ENCODE measurements at regions not wholly inside any gene's neighbourhood (a gene's known extent, or its start where the extent isn't known, plus 50 kb on each side); places are given as distances from the start of the nearest gene placed in this dataset.

DNA sequence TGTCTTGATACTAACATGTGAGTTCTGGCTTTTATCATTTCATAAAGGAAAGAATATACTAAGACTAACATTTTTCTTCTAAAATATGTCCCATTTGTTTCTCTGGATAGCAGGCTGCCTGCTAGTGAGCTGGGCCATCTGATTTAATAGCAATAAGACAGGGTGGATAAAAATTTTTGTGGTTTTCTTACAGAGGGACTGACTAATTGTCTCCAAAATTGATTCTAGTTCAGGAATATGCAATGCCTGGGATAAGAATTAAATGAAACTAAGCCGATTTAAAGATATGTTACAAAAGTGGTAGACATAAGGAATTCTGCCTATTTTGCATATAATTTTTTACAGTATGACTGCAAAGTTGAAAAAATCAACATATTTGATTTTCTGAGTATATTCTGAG lies 252.9 kb upstream of the NAV3 start:
- Histone ChIP-seq H3K27ac (ENCODE audit: low read depth, low read length) (no peak overlapping the region), H3K27me3 (ENCODE audit: insufficient read depth, low read length) (no peaks in the 10 kb centered on the region), H2AFZ (ENCODE audit: low read depth, low read length) (no peak overlapping the region), H3K36me3 (ENCODE audit: insufficient read depth, low read length) (no peaks in the 10 kb centered on the region), H4K20me1 (ENCODE audit: insufficient read depth, low read length) (no peaks in the 10 kb centered on the region), H3K4me2 (ENCODE audit: low read length) (peak overlapping the region; percentile 38), H3K9ac (ENCODE audit: low read length) (no peak overlapping the region), H3K9me3 (ENCODE audit: insufficient read depth, low read depth, low read length) (no peaks in the 10 kb centered on the region), H3K4me1 (ENCODE audit: insufficient read depth, low read length) (peaks cover 3% of the 10 kb centered on the region), H3K79me2 (ENCODE audit: insufficient read depth, low read length) (no peaks in the 10 kb centered on the region), H3K4me3 (ENCODE audit: insufficient read depth, low read depth, low read length) (no peak overlapping the region)
- Mint-ChIP-seq H3K4me3 (ENCODE audit: unreplicated experiment) (no peak overlapping the region), H3K9me3 (ENCODE audit: unreplicated experiment) (no peaks in the 10 kb centered on the region), H3K27ac (ENCODE audit: unreplicated experiment) (no peak overlapping the region), H3K4me1 (ENCODE audit: low read depth, unreplicated experiment) (peaks cover 9% of the 10 kb centered on the region), H3K27me3 (ENCODE audit: low read depth, unreplicated experiment) (no peaks in the 10 kb centered on the region), H3K36me3 (ENCODE audit: low read depth, unreplicated experiment) (no peaks in the 10 kb centered on the region)
- peak; percentile 34 for FAIRE-seq
- DNase-seq (ENCODE audit: low read depth) = peak; percentile 63
- TF ChIP-seq, protein P1, sequence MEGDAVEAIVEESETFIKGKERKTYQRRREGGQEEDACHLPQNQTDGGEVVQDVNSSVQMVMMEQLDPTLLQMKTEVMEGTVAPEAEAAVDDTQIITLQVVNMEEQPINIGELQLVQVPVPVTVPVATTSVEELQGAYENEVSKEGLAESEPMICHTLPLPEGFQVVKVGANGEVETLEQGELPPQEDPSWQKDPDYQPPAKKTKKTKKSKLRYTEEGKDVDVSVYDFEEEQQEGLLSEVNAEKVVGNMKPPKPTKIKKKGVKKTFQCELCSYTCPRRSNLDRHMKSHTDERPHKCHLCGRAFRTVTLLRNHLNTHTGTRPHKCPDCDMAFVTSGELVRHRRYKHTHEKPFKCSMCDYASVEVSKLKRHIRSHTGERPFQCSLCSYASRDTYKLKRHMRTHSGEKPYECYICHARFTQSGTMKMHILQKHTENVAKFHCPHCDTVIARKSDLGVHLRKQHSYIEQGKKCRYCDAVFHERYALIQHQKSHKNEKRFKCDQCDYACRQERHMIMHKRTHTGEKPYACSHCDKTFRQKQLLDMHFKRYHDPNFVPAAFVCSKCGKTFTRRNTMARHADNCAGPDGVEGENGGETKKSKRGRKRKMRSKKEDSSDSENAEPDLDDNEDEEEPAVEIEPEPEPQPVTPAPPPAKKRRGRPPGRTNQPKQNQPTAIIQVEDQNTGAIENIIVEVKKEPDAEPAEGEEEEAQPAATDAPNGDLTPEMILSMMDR (IDR thresholded peaks at IDR 0.05; ENCODE audit: insufficient read depth, low read depth, low read length) = no peak
- TF ChIP-seq EZH2 (IDR thresholded peaks at IDR 0.05; ENCODE audit: insufficient read depth, low read length) = no peak

DNA sequence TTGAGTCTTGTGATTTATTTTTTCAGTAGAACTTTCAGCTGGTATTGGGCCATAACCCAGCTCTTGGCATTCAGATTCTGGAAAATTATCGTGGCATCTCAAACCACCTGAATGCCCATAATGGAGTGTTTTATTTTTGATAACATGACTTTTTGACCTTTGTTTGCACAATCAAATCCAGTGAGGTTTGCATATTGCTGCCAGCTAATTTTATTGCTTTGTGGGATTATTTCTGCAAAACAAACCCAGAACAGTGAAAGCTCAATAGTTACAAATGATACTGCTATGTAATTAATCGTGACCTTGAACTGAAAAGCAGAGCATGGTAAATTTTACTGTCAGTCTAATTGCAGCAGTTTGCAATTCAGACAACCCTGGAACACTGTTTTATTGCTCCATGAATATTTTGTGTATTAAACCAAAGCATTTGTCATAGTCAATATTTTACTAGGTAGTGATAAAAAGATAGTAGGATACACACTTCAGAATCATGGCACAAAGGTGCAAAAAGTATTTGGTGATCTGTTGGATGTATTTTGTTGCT lies 255.2 kb upstream of the NAV3 start:
- Histone ChIP-seq H3K79me2 (ENCODE audit: insufficient read depth, low read length) (no peaks in the 10 kb centered on the region), H3K4me1 (ENCODE audit: insufficient read depth, low read length) (peaks cover 3% of the 10 kb centered on the region), H3K27me3 (ENCODE audit: insufficient read depth, low read length) (no peaks in the 10 kb centered on the region), H3K4me3 (ENCODE audit: insufficient read depth, low read depth, low read length) (no peak overlapping the region), H3K4me2 (ENCODE audit: low read length) (no peak overlapping the region), H3K36me3 (ENCODE audit: insufficient read depth, low read length) (no peaks in the 10 kb centered on the region), H4K20me1 (ENCODE audit: insufficient read depth, low read length) (no peaks in the 10 kb centered on the region), H3K27ac (ENCODE audit: low read depth, low read length) (no peak overlapping the region), H2AFZ (ENCODE audit: low read depth, low read length) (no peak overlapping the region), H3K9ac (ENCODE audit: low read length) (no peak overlapping the region), H3K9me3 (ENCODE audit: insufficient read depth, low read depth, low read length) (no peaks in the 10 kb centered on the region)
- TF ChIP-seq EZH2 (IDR thresholded peaks at IDR 0.05; ENCODE audit: insufficient read depth, low read length) = no peak
- TF ChIP-seq, protein P1 (IDR thresholded peaks at IDR 0.05; ENCODE audit: insufficient read depth, low read depth, low read length) = no peak
- H3K36me3 Mint-ChIP-seq (ENCODE audit: low read depth, unreplicated experiment) = no peaks in the 10 kb centered on the region
- peaks cover 18% of the 10 kb centered on the region for H3K4me1 Mint-ChIP-seq (ENCODE audit: low read depth, unreplicated experiment)
- H3K27ac Mint-ChIP-seq (ENCODE audit: unreplicated experiment) = no peak overlapping the region
- no peak overlapping the region for H3K4me3 Mint-ChIP-seq (ENCODE audit: unreplicated experiment)
- no peak for DNase-seq (ENCODE audit: low read depth)
- no peak for FAIRE-seq
- H3K27me3 Mint-ChIP-seq (ENCODE audit: low read depth, unreplicated experiment) = no peaks in the 10 kb centered on the region
- no peaks in the 10 kb centered on the region for H3K9me3 Mint-ChIP-seq (ENCODE audit: unreplicated experiment)

DNA sequence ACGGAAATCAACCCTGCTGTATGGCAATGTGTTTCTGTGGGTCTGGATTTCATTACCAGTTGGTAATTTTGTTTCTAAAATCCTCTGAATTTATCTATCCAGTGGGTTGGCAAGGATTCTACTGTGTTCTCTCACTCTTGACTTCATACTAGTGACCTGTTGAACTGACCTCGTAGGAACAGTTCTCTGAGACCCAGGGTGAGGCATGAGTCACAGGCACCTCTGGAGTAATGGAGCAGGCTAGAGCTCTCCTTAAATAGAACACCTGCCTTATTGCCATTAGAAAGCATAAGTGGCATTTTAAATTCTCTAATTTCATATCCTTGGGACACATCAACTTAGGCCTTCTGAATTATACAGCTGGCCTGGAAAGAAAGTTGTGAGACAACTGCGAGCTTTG lies 258.3 kb upstream of the NAV3 start:
- no peaks in the 10 kb centered on the region for H3K79me2 ChIP-seq (ENCODE audit: insufficient read depth, low read length)
- no peaks in the 10 kb centered on the region for H3K4me1 ChIP-seq (ENCODE audit: insufficient read depth, low read length)
- H3K4me2 ChIP-seq (ENCODE audit: low read length) = no peak overlapping the region
- H3K27me3 ChIP-seq (ENCODE audit: insufficient read depth, low read length) = no peaks in the 10 kb centered on the region
- no peak overlapping the region for H2AFZ ChIP-seq (ENCODE audit: low read depth, low read length)
- no peaks in the 10 kb centered on the region for H4K20me1 ChIP-seq (ENCODE audit: insufficient read depth, low read length)
- FAIRE-seq = no peak
- H3K4me3 ChIP-seq (ENCODE audit: insufficient read depth, low read depth, low read length) = no peak overlapping the region
- no peak overlapping the region for H3K27ac Mint-ChIP-seq (ENCODE audit: unreplicated experiment)
- no peak overlapping the region for H3K4me3 Mint-ChIP-seq (ENCODE audit: unreplicated experiment)
- H3K36me3 ChIP-seq (ENCODE audit: insufficient read depth, low read length) = no peaks in the 10 kb centered on the region
- H3K27ac ChIP-seq (ENCODE audit: low read depth, low read length) = no peak overlapping the region
- DNase-seq (ENCODE audit: low read depth) = no peak
- H3K9me3 ChIP-seq (ENCODE audit: insufficient read depth, low read depth, low read length) = no peaks in the 10 kb centered on the region
- TF ChIP-seq EZH2 (IDR thresholded peaks at IDR 0.05; ENCODE audit: insufficient read depth, low read length) = no peak
- TF ChIP-seq, protein P1 (IDR thresholded peaks at IDR 0.05; ENCODE audit: insufficient read depth, low read depth, low read length) = no peak
- H3K4me1 Mint-ChIP-seq (ENCODE audit: low read depth, unreplicated experiment) = peaks cover 9% of the 10 kb centered on the region
- no peaks in the 10 kb centered on the region for H3K36me3 Mint-ChIP-seq (ENCODE audit: low read depth, unreplicated experiment)
- no peaks in the 10 kb centered on the region for H3K27me3 Mint-ChIP-seq (ENCODE audit: low read depth, unreplicated experiment)
- no peaks in the 10 kb centered on the region for H3K9me3 Mint-ChIP-seq (ENCODE audit: unreplicated experiment)
- H3K9ac ChIP-seq (ENCODE audit: low read length) = no peak overlapping the region

All from astrocyte (in vitro differentiated cells and primary cell).